Psoas muscle (tissue), 7 donors: ENCODE measurements at regions not wholly inside any gene's neighbourhood (a gene's known extent, or its start where the extent isn't known, plus 50 kb on each side); places are given as distances from the start of the nearest gene placed in this dataset.

Source experiments
- ATAC-seq, 4 donors: fragments of 200-7000 bp; cut with Tn5 transposase; one replicate each; pipeline ENCODE4 v1.9.1; 2020; ENCODE audit warnings: moderate library complexity in 3 of 4, mild to moderate bottlenecking in 2 of 4
- DNase-seq, 2 donors: peaks; one replicate each; pipeline ENCODE4 v3.0.0-alpha.2; 2020
- H3K27ac ChIP-seq: fragments of 200-600 bp; one replicate; pipeline ENCODE4 v1.8.0; 2022
- H3K27me3 ChIP-seq, 3 donors: fragments of 200-600 bp in 1 of 3; one replicate each; pipeline versions ENCODE4 v1.6.1 to v1.8.0; 2013 to 2022; ENCODE audit warnings: low read length in 2 of 3, mild to moderate bottlenecking in 2 of 3, moderate library complexity in 1 of 3; ENCODE audit not compliant: insufficient read depth in 3 of 3
- H3K36me3 ChIP-seq, 2 donors: fragments of 200-600 bp in 1 of 2; one replicate each; pipeline versions ENCODE4 v1.6.1 to v1.8.0; 2013 to 2022; ENCODE audit warnings: low read depth in 1 of 2, mild to moderate bottlenecking in 1 of 2, moderate library complexity in 1 of 2; ENCODE audit not compliant: insufficient read depth in 1 of 2
- H3K4me1 ChIP-seq: fragments of 200-600 bp; one replicate; pipeline ENCODE4 v1.8.0; 2022
- H3K4me3 ChIP-seq: fragments of 200-600 bp; one replicate; pipeline ENCODE4 v1.8.0; 2022; ENCODE audit warnings: mild to moderate bottlenecking
- H3K9me3 ChIP-seq: fragments of 200-600 bp; one replicate; pipeline ENCODE4 v1.8.0; 2022
- CTCF ChIP-seq: fragments of 200-600 bp; IDR thresholded peaks from one replicate; pipeline ENCODE4 v1.8.0; 2022; ENCODE audit warnings: antibody characterized with exemption
- WGBS, 3 donors: extraction: QIAGEN DNeasy Blood & Tissue Kit; methylation state at CpG; one replicate each; pipeline versions ENCODE4 v1.1.6 to v1.1.7; 2013; 5-methylcytosine and 5-hydroxymethylcytosine counted together
- intact Hi-C, 2 donors: fragments of 100-400 bp; cut with DNase I; formaldehyde crosslinking; loops; one replicate each; pipeline versions ENCODE4 v1.11.0 to v1.14.2; 2022
- donor health status: healthy with polysubstance abuse.
- donor health status: DM: no; HTN: no; CAD: no; lungs with moderate emphysema.
- donor health status: Bipolar disorder and iron deficiency.
- donor health status: healthy.
- donor health status: DM: yes; HTN: yes; CAD: no.
- donor health status: DM: no; HTN: no; CAD: no.
- donor health status: DM: yes; HTN: yes; CAD: no.

GRCh38 chr13:55464222-55464621 lies 1676.5 kb upstream of the PRR20A start:
- Histone ChIP-seq H3K27ac (no peak overlapping the region), H3K36me3 (no peaks in the 10 kb centered on the region), H3K9me3 (no peaks in the 10 kb centered on the region), H3K27me3 (no peaks in the 10 kb centered on the region), H3K4me3 (no peak overlapping the region), H3K4me1 (no peaks in the 10 kb centered on the region)
- intact Hi-C loops, result no loop called here
- TF ChIP-seq CTCF, result no peak
- DNase-seq (no peak), ATAC-seq (no peak)
- WGBS, 3 donors, result 82 to 85% (median 82%) methylated on average over 3 of the region's 3 CpGs

- H3K36me3 ChIP-seq, result no peaks in the 10 kb centered on the region
- no peaks in the 10 kb centered on the region for H3K9me3 ChIP-seq
- no peak overlapping the region for H3K4me3 ChIP-seq
- no peak overlapping the region for H3K27ac ChIP-seq
- WGBS, 3 donors, result 79 to 86% (median 85%) methylated on average over 2 of the region's 2 CpGs
- H3K4me1 ChIP-seq, result no peaks in the 10 kb centered on the region
- intact Hi-C loops, result no loop called here
- no peak for TF ChIP-seq CTCF
- DNase-seq (no peak), ATAC-seq (no peak)
- no peaks in the 10 kb centered on the region for H3K27me3 ChIP-seq
These were observed 1673.2 kb upstream of the PRR20A start for GRCh38 chr13:55467476-55467875.

- Histone ChIP-seq H3K27me3 (no peaks in the 10 kb centered on the region), H3K27ac (no peak overlapping the region), H3K4me3 (no peak overlapping the region), H3K9me3 (peaks cover 5% of the 10 kb centered on the region), H3K36me3 (no peaks in the 10 kb centered on the region), H3K4me1 (no peaks in the 10 kb centered on the region)
- WGBS, 3 donors, result 74 to 77% (median 76%) methylated on average over 3 of the region's 3 CpGs
- DNase-seq (no peak), ATAC-seq (no peak)
- intact Hi-C loops, result no loop called here
- no peak for TF ChIP-seq CTCF
These were observed 1657.0 kb upstream of the PRR20A start for GRCh38 chr13:55483626-55484158.

- Histone ChIP-seq H3K9me3 (no peaks in the 10 kb centered on the region), H3K27ac (no peak overlapping the region), H3K27me3 (no peaks in the 10 kb centered on the region), H3K36me3 (no peaks in the 10 kb centered on the region), H3K4me1 (no peaks in the 10 kb centered on the region), H3K4me3 (no peak overlapping the region)
- ATAC-seq (no peak), DNase-seq (no peak)
- 82 to 91% (median 86%) methylated on average over 3 of the region's 3 CpGs for WGBS, 3 donors
- no peak for TF ChIP-seq CTCF
- intact Hi-C loops, result no loop called here
These were observed 1647.4 kb upstream of the PRR20A start for GRCh38 chr13:55493297-55493696.

- H3K9me3 ChIP-seq, result no peaks in the 10 kb centered on the region
- no peaks in the 10 kb centered on the region for H3K4me1 ChIP-seq
- ATAC-seq, result no peak
- intact Hi-C loops, result no loop called here
- H3K36me3 ChIP-seq, result no peaks in the 10 kb centered on the region
- 60 to 65% (median 61%) methylated on average over 3 of the region's 3 CpGs for WGBS, 3 donors
- no peak overlapping the region for H3K27ac ChIP-seq
- no peak for TF ChIP-seq CTCF
- H3K4me3 ChIP-seq, result no peak overlapping the region
- H3K27me3 ChIP-seq, result no peaks in the 10 kb centered on the region
- DNase-seq, result no peak
These were observed 1643.2 kb upstream of the PRR20A start for GRCh38 chr13:55497486-55497885.
